Colon (tissue), 2 donors: ENCODE measurements at regions not wholly inside any gene's neighbourhood (a gene's known extent, or its start where the extent isn't known, plus 50 kb on each side); places are given as distances from the start of the nearest gene placed in this dataset.
"Not testable (repeated sequence)": the region's sequence is repeated elsewhere in the genome, so short reads cannot be mapped to it uniquely, and the experiment has no call there.

Source experiments
- FAIRE-seq: peaks from 2 replicates; lab custom pipeline; 2012; peaks lifted over from hg19 to GRCh38; lab: Jason Lieb, UNC
- donor health status: control.
- donor health status: control.

DNA sequence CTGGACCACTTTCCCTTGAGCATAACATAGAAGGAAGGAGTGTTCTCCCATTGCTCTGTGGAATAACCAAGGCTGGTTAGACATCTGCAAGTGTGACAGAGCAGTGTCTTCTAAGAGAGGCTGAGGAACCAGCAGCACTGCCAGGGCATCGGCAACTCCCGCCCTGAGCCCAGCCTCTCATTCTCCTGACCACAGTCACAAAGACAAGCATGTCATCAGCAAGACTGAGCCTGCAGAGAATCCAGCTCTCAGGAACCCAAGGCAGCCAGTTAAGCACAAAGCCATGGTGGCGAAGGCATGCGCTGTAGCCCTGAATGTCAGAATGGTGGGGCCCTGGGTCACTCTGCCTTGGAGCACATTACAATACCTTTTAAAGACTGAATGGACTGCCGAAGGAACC lies 253.9 kb downstream of the AGTPBP1 start:
- no peak for FAIRE-seq

DNA sequence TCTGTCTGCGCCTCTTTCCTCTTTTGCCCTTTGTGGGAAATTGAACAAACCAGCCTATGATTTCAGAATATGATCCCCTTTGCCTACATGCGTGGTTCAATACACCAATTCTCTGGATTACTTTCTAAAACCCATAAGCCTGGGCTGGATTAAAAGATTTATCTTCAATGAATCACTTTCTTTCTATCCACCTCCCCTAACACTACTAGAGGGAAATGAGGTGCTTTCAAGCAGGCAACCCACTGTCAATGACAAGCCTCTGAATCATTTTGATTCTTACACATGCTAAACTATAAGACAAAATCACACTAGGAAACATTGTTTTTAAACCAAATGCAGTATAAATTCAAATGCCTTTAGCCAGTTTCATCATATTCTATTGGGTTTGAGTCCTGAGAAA lies 257.5 kb downstream of the AGTPBP1 start:
- no peak for FAIRE-seq

DNA sequence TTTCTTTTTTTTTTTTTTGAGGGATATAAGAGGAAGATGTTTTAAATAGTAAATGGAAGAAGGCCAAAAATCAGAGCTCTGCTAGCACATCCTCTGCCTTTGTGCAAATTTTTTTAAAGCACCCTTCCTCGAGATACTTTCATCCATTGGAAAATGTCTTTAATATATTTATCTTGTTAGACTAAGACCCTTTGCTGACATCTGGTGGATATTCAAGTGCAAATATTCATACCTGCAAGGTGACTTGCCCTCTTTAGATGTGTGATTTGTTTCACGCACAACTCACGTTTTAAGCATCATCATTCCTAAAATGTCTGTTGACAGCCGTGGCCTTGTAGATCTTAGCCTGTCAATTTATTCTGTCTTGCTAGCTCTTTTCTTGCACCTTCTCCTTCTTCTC lies 258.5 kb downstream of the AGTPBP1 start:
- FAIRE-seq: no peak

DNA sequence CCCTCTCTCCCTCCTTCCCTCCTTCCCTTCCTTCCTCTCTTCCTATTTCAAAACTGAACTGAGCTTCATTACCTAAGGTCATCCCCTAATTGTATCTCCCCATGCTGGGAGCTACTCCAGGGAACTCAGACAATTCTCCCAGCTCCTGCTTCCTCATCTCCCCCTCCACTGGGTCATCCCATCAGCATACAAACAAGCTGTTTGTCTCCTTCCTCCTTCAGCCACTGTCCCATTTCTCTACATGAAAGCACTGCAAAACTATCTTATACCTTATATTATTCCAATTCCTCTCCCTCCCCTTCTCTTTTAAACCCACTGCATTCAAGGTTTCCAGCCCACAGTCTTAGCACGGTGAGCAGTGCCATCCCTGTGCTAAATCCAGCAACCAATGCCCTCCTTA lies 262.4 kb downstream of the AGTPBP1 start:
- no peak for FAIRE-seq

DNA sequence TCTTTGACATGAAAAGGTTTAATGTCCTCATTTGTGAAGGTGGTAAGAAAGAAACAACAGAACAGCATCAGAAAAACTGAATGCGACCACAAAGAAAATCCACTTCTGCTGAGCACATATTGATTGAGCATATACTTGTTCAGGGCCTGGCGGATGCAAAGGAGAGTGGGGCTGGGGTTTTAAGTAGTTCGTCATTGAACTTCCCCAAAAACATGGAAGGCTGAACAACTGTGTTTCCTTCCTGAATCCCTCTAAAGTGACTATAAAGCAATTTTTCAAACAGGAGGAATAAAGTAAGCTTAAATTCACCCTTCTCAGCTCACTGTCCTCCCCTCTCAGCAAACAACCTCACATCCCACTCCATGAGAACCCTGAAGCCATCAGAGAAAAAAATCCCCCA lies 262.9 kb downstream of the AGTPBP1 start:
- FAIRE-seq: no peak

DNA sequence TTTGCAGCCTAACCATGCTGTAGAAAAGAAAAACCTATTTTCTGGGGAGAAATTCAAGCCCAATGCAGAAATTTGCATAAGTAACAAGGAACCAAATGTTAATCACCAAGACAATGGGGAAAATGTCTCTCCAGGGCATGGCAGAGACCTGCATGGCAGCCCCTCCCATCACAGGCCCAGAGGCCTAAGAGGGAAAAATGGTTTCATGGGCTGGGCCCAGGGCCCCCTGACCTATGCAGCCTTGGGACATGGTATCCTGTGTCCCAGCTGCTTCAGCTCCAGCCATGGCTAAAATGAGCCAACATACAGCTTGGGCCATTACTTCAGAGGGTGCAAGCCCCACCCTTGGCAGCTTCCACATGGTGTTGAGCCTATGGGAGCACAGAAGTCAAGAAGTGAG lies 266.9 kb downstream of the AGTPBP1 start:
- FAIRE-seq: not testable (repeated sequence)

DNA sequence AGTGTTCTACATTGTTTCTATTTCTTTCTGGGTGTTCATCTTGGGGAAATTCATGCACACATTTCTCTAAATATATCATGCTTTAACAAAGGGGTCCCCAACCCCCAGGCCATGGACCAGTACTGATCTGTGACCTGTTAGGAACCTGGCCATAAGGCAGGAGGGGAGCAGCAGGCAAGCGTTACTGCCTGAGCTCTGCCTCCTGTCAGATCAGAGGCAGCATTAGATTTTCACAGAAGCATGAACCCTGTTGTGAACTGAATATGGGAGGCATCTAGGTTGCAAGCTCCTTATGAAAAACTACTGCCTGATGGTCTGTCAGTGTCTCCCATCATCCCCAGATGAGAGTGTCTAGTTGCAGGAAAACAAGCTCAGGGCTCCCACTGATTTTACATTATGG lies 270.0 kb downstream of the AGTPBP1 start:
- no peak for FAIRE-seq

DNA sequence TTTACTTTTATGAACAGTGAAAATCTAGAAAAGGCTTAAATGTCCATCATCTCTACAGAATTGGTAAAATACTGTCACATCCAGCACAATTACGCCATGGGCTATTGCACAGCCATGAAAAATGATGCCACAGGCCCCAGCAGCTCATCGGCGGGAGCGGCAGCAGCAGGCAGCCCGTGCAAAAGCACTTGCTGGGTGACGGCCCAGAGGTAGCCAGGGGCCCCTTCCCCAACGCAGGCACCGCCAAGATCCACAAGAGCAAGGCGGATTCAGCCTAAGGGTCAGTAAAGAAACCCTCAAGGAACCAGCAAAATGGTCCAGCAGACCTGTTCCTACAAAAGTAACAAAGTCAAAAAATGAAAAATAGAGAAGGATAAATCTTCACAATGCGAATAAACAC lies 272.7 kb downstream of the AGTPBP1 start:
- FAIRE-seq: no peak

DNA sequence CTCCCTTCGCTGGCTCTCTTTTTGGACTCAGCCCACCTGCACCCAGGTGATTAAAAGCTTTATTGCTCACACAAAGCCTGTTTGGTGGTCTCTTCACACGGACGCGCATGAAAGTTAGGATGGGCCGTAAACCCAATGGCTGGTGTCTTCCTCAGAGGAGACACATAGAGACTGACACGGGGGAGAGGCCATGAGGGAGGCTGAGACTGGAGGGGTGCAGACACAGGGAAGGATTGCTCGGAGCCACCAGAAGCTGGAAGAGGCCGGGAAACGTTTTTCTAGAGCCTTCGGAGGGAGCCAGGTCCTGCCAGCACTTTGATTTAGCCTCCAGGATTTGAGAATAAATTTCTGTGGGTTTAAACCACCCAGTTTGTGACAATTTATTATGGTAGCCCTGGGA lies 274.9 kb downstream of the AGTPBP1 start:
- no peak for FAIRE-seq

DNA sequence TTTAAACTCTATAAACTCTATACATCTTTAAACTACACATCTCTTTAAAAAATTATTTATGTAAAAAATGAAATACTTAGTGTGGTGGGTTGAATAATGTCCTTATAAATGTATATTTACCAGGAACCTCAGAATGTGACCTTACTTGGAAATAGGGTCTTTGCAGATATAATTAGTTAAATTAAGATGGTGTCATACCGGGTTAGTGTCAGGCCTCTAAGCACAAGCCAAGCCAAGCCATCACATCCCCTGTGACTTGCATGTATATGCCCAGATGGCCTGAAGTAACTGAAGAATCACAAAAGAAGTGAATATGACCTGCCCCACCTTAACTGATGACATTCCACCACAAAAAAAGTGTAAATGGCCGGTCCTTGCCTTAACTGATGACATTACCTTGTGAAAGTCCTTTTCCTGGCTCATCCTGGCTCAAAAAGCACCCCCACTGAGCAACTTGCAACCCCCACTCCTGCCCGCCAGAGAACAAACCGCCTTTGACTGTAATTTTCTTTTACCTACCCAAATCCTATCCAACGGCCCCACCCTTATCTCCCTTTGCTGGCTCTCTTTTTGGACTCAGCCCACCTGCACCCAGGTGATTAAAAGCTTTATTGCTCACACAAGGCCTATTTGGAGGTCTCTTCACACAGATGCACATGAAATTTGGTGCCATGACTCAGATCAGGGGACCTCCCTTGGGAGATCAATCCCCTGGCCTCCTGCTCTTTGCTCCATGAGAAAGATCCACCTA lies 283.5 kb downstream of the AGTPBP1 start:
- FAIRE-seq: not testable (repeated sequence)

DNA sequence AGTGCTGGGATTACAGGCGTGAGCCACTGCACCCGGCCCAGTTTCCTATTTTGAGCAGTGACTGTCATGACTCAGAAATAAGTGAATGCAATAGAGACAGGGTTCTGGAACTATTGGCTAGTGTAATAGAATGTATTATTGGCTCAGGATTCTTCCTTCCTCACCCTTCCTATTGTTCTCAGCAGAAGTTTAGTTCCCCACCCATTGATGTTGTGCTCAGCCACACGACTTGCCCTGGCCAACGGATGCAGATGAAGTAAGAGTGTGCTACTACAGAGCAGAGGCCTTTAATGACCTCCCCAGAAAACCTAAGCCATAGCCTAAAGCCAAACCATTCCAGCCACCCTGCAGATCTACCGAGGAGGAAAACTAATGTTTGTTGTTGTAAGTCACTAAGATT lies 287.9 kb downstream of the AGTPBP1 start:
- FAIRE-seq: no peak

DNA sequence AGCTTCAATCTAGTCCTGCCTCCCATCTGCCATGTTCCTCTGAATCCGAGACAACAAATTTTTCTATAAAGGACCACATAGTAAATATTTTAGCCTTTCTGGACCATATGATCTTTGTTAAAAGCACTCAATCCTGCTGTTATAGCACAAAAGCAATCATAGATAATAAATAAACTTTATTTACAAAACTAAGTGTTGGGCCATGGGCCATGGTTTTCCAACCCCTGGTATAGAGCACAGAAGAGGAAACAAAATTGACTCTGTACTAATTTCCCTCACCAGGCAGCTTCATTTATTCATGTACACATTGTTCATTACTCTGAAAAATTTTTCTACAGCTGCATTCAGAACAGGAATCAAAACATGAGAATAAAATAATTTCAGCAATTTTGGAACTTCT lies 288.9 kb downstream of the AGTPBP1 start:
- no peak for FAIRE-seq

DNA sequence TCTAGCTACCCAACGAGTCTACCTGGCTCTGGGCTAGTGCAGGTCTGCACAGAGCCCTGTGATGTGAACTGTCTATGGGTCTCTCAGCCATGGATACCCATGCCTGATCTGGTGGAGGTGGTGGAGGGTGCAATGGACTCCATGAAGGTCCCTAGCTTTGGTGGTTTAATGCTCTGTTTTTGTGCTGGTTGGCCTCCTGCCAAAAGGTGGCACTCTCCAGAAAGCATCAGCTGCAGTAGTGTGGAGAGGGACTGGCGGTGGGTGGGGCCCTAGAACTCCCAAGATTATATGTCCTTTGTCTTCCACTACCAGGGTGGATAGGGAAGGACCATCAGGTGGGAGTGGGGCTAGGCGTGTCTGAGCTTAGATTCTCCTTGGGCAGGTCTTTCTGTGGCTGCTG lies 290.1 kb downstream of the AGTPBP1 start:
- no peak for FAIRE-seq

DNA sequence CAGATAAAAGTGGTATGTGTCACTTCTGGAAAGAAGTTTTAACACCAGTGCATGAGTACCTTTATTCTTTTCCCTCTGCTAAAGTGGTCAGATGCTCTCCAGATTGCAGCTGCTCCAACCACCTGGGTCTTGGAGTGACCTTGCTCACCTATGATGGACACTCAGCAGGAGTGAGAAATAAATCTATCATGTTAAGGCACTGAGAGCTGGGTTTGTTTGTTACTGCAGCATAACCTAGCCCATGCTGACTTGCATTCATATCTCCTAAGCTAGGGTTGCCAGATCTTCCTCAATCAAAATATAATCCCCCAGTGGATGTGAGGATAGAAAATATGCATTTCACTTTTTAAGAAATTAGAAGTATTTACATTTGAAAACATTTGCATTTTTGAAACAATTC lies 295.9 kb downstream of the AGTPBP1 start:
- no peak for FAIRE-seq

DNA sequence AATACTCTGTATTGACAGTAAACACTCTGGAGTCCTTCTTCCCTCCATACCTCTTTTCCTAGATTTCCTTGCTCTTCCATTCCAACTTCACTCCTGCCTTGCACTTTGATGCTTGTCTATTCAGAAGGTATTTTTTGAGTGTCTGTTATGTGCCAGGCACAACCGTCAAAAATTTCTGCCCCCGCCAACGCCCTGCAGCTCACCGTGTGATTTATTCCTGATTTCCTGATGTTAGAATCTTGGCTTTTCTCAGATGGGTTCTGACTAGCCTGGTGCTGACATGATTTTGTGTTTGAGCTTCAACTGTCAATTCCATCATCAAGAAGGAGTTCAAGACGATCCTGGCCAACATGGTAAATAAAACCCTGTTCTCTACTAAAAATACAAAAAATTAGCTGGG lies 297.5 kb downstream of the AGTPBP1 start:
- FAIRE-seq: no peak

DNA sequence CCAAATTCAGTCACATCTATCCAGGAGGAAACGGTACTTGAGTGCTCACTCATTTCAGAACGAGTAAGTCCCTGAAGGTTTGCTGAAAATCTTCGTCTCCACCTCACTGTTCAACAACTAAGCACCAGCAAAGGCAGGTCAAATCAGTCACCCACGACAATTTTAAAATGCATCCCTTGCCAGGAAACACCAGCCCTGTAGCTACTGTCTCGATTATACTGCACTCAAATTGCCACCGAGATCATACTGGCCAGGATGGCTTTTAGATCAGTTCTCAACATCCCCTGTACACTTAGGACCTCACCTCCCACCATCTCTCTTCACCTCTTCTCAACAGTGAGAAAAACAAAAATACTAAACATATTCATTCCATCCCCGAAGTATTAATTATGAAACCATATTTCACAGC lies 298.6 kb downstream of the AGTPBP1 start:
- FAIRE-seq: no peak

DNA sequence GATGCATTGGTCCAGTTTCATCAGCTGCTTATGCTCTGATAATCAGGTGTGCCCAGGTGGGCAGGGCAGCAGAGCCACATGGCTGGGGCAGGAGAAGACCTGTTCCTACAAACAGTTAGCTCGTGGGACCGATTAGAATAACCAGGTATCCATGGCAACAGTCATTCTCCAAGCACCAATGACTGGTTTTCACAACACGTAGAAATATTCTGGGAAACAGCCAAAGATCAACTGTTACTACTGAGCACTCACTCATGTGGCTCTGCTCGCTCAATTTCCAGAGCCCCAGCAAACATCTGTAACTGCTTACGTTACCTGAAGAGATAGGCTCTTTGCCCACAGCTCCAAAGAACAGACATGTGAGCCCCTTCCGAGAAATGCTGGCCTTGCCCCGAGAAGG lies 302.0 kb downstream of the AGTPBP1 start:
- FAIRE-seq: no peak

DNA sequence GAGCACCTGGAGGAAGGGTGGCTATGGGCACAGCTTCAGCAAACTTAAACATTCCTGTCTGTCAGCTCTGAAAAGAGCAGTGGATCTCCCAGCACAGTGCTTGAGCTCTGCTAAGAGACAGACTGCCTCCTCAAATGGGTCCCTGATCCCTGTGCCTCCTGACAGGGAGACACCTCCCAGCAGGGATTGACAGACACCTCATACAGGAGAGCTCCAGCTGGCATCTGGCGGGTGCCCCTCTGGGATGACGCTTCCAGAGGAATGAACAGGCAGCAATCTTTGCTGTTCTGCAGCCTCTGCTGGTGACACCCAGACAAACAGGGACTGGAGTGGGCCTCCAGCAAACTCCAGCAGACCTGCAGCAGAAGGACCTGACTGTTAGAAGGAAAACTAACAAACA lies 307.8 kb downstream of the AGTPBP1 start:
- not testable (repeated sequence) for FAIRE-seq

DNA sequence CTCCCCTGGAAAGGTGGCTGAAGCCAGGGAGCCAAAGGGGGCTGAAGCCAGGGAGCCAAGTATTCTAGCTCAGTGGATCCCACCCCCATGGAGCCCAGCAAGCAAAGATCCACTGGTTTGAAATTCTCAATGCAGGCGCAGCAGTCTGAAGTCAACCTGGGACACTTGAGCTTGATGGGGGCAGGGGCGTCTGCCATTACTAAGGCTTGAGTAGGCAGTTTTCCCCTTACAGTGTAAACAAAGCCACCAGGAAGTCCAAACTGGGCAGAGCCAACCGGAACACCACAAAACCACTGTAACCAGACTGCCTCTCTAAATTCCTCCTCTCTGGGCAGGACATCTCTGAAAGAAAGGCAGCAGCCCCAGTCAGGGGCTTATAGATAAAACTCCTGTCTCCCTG lies 308.2 kb downstream of the AGTPBP1 start:
- FAIRE-seq: not testable (repeated sequence)

DNA sequence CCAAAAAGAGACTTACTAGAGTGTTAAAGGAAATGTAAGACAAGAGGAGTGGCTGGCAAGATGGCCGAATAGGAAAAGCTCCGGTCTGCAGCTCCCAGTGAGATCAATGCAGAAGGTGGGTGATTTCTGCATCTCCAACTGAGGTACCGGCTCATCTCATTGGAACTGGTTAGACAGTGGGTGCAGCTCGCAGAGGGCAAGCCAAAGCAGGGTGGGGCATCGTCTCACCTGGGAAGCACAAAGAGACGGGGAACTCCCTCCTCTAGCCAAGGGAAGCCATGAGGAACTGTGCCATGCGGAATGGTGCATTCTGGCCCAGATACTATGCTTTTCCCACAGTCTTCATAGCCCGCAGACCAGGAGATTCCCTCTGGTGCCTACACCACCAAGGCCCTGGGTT lies 308.7 kb downstream of the AGTPBP1 start:
- FAIRE-seq: no peak

DNA sequence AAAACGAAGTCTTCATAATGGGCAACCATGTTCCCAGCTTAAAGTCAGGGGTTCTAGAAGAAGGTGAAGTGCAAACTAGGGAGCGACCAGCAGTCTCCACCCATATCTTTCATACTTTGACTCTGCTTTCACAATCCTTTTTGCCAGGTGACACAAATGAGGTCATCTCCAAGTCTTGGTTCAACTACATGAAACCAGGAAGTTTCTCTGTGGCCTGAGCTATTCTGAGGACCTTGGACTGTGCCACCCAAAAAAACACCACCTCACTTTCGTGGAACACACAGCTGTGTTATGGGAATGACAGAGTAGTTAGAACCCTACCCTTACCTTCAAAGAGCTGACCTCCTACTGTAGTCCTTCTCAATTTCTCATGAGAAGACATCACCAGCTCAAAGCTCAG lies 309.2 kb downstream of the AGTPBP1 start:
- FAIRE-seq: no peak

DNA sequence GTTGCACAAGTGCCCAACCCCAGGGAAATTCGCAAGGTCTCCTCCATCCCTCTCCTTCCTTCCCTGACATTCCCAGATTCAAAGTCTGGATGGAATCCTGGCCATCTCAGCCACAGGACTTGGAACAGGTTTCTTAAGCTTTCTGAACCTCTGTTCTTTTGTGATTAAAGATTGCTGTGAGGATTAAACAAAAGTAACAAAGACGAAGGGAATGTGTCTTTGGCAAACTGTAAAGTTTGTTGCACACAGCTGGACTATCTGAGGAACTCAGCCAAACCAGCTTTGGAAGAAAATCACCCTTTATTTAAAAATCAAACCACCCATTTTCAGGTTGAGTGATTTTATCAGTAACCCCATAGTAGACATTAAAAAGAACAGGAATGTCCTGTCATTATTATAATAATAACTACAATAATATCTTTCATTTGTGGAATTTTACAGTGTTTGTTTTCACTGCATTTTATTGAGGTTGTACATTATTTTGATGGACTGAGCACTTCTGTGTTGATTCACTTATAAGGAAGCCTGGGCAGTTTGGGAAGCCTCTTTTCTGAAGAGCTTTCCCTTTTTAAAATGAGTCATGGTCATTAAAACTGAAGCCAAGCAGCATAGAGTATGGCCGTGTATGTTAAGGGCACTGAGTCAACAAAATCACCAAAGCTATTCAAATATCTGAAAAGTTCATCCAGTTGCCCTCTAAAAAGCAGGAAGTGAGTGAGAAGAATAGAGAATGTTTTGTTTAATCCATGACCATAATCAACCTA lies 310.2 kb downstream of the AGTPBP1 start:
- no peak for FAIRE-seq

DNA sequence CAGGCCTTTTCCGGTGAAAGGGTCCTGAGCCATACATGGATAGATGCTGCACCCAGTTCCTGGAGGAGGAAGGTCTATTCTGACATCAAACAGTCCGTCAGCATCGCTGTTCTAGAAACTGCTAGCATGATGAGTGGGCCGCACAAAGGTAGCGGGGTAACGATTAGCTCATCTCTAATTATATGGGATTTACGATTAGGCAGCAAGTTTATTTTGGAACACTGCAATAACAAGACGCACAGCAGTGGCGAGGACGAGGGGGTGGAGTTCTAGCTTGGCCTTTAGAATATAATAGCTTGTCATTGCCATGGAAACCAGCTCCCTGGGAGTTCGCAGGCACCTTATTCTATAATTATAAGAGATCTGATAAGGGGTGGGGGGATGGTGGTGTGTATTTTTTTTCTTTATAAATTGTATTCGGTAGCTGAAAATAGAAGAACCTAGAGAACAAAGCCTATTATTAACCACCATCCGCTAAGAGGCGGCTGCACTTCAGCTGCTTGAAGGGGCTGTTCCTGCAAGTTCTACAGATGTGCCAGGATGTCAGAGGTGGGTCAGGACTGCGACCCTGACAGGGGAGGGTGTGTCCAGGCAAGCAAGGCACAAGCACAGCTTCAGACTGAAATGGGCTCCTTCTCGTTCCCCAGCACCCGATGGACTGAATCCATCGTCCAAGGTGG lies 311.0 kb downstream of the AGTPBP1 start:
- no peak for FAIRE-seq
